Esophagus (tissue), 2 donors: ENCODE measurements at regions not wholly inside any gene's neighbourhood (a gene's known extent, or its start where the extent isn't known, plus 50 kb on each side); places are given as distances from the start of the nearest gene placed in this dataset.

Source experiments
- H3K27ac ChIP-seq, 2 donors: one replicate each; pipeline ENCODE4 v1.5.1; 2013; ENCODE audit warnings: low read depth in 2 of 2, mild to moderate bottlenecking in 2 of 2, inconsistent platforms in 1 of 2, low read length in 1 of 2, moderate library complexity in 1 of 2
- H3K27me3 ChIP-seq, 2 donors: one replicate each; pipeline ENCODE4 v1.6.1; 2013; ENCODE audit warnings: low read length in 2 of 2, control low read depth in 1 of 2, mild to moderate bottlenecking in 1 of 2; ENCODE audit not compliant: insufficient read depth in 2 of 2, control insufficient read depth in 1 of 2
- H3K36me3 ChIP-seq, 2 donors: one replicate each; pipeline ENCODE4 v1.6.1; 2013; ENCODE audit warnings: low read length in 1 of 2; ENCODE audit not compliant: control insufficient read depth in 2 of 2, insufficient read depth in 2 of 2
- H3K4me1 ChIP-seq, 2 donors: one replicate each; pipeline ENCODE4 v1.6.1; 2013; ENCODE audit warnings: low read length in 1 of 2; ENCODE audit not compliant: control insufficient read depth in 2 of 2, insufficient read depth in 2 of 2
- H3K4me3 ChIP-seq, 2 donors: one replicate each; pipeline ENCODE4 v1.5.1; 2013; ENCODE audit warnings: low read length in 2 of 2, mild to moderate bottlenecking in 2 of 2, low read depth in 1 of 2, moderate library complexity in 1 of 2
- H3K9me3 ChIP-seq, 2 donors: one replicate each; pipeline ENCODE4 v1.6.1; 2013; ENCODE audit warnings: mild to moderate bottlenecking in 2 of 2, low read depth in 1 of 2, low read length in 1 of 2, moderate library complexity in 1 of 2; ENCODE audit not compliant: control insufficient read depth in 2 of 2, insufficient read depth in 1 of 2
- WGBS, 2 donors: extraction: QIAGEN DNeasy Blood & Tissue Kit; methylation state at CpG; one replicate each; pipeline ENCODE4 v1.1.7; 2013; 5-methylcytosine and 5-hydroxymethylcytosine counted together
- donor health status: healthy with polysubstance abuse.
- donor health status: Bipolar disorder and iron deficiency.

GRCh38 chr3:64739971-64740631, 52.3 kb upstream of the ADAMTS9 start:
- no peaks in the 10 kb centered on the region for H3K36me3 ChIP-seq
- 74% methylated on average over 11 of the region's 11 CpGs for WGBS, 2 donors
- no peaks in the 10 kb centered on the region for H3K9me3 ChIP-seq
- no peaks in the 10 kb centered on the region for H3K27me3 ChIP-seq
- H3K4me1 ChIP-seq: no peaks in the 10 kb centered on the region
- H3K4me3 ChIP-seq: no peak overlapping the region
- peak overlapping the region in 1 of 2 donors; percentile 15 for H3K27ac ChIP-seq
